HL-60 (cell line): ENCODE measurements at regions not wholly inside any gene's neighbourhood (a gene's known extent, or its start where the extent isn't known, plus 50 kb on each side); places are given as distances from the start of the nearest gene placed in this dataset.

Source experiments
- DNase-seq, 2 experiments: peaks; one replicate each; pipeline ENCODE4 v3.0.0-alpha.2; 2010 to 2020; ENCODE audit warnings: low read depth in 1 of 2, low spot score in 1 of 2
- H3K27ac ChIP-seq: fragments of 250-450 bp; sonication (Bioruptor Pico); replicated peaks from 2 replicates; pipeline ENCODE4 v1.5.1; 2020; ENCODE audit warnings: mild to moderate bottlenecking, moderate library complexity
- H3K27me3 ChIP-seq: fragments of 250-450 bp; sonication (Bioruptor Pico); 2 replicates; pipeline ENCODE4 v1.5.1; 2021; ENCODE audit warnings: mild to moderate bottlenecking, moderate library complexity; ENCODE audit not compliant: insufficient read depth, poor library complexity, severe bottlenecking
- H3K4me3 ChIP-seq: replicated peaks from 2 replicates; pipeline ENCODE4 v1.5.1; 2011; ENCODE audit warnings: mild to moderate bottlenecking, control low read depth, low read length; ENCODE audit not compliant: insufficient read depth
- CTCF ChIP-seq: IDR thresholded peaks from one replicate; pipeline ENCODE4 v1.5.1; 2011; ENCODE audit warnings: low read length, control low read depth, inconsistent platforms; ENCODE audit not compliant: insufficient read depth
- GABPA ChIP-seq: IDR thresholded peaks from 2 replicates; pipeline ENCODE4 v1.6.1; 2012; ENCODE audit warnings: low read depth
- POLR2AphosphoS5 ChIP-seq: IDR thresholded peaks from 2 replicates; pipeline ENCODE4 v1.6.1; 2012; ENCODE audit warnings: low read depth
- REST ChIP-seq: IDR thresholded peaks from 2 replicates; pipeline ENCODE4 v1.6.1; 2012; ENCODE audit warnings: low read depth; ENCODE audit not compliant: insufficient replicate concordance
- SPI1 ChIP-seq: IDR thresholded peaks from 2 replicates; pipeline ENCODE4 v1.6.1; 2012; ENCODE audit warnings: low read depth, mild to moderate bottlenecking, borderline replicate concordance

- Histone ChIP-seq H3K27ac (no peak overlapping the region), H3K4me3 (no peak overlapping the region), H3K27me3 (no peaks in the 10 kb centered on the region)
- no peak for TF ChIP-seq GABPA
- DNase-seq, result no peak
Observed at GRCh38 chr9:109986521-109986991, 206.6 kb downstream of the PALM2AKAP2 start.

GRCh38 chr9:109989296-109989695 is 209.3 kb downstream of the PALM2AKAP2 start:
- no peak for DNase-seq
- TF ChIP-seq CTCF (no peak), POLR2AphosphoS5 (no peak), GABPA (no peak), REST (no peak), SPI1 (no peak)
- no peak overlapping the region for H3K4me3 ChIP-seq

GRCh38 chr9:109990541-109990940 is 210.5 kb downstream of the PALM2AKAP2 start:
- Histone ChIP-seq H3K4me3 (no peak overlapping the region), H3K27ac (no peak overlapping the region), H3K27me3 (no peaks in the 10 kb centered on the region)
- no peak for DNase-seq
- TF ChIP-seq POLR2AphosphoS5 (no peak), GABPA (no peak), SPI1 (no peak), CTCF (no peak), REST (no peak)

More at GRCh38 chr9:109989296-109989695, 209.3 kb downstream of the PALM2AKAP2 start:
- Histone ChIP-seq H3K27me3 (no peaks in the 10 kb centered on the region), H3K27ac (no peak overlapping the region)

GRCh38 chr9:109992293-109992692 is 212.3 kb downstream of the PALM2AKAP2 start:
- TF ChIP-seq POLR2AphosphoS5 (no peak), GABPA (no peak), REST (no peak), CTCF (no peak), SPI1 (no peak)
- no peak for DNase-seq
- no peak overlapping the region for H3K4me3 ChIP-seq
- no peaks in the 10 kb centered on the region for H3K27me3 ChIP-seq
- H3K27ac ChIP-seq, result no peak overlapping the region
